ENCODE measurements at regions not wholly inside any gene's neighbourhood (a gene's known extent, or its start where the extent isn't known, plus 50 kb on each side); places are given as distances from the start of the nearest gene placed in this dataset.

- H3K27me3 ChIP-seq (ENCODE audit: low read depth) = no peaks in the 10 kb centered on the region
- intact Hi-C loops (cut with micrococcal nuclease) = loop anchor here (5.0 to 10.0 kb wide), 2 partner anchors 342 to 645 kb away; no protein-coding TSS in a partner anchor
- no peak overlapping the region for H3K4me3 ChIP-seq
- H3K9me3 ChIP-seq (replicated peaks) = no peaks in the 10 kb centered on the region
- no peak for TF ChIP-seq CTCF (IDR thresholded peaks at IDR 0.05; ENCODE audit: borderline replicate concordance)
- H3K36me3 ChIP-seq = no peaks in the 10 kb centered on the region
- DNase-seq = no peak
- H3K27ac ChIP-seq (replicated peaks) = no peak overlapping the region
- no peaks in the 10 kb centered on the region for H3K4me1 ChIP-seq
Measured at GRCh38 chr2:16279641-16280040, 339.3 kb downstream of the MYCN start.

GRCh38 chr2:16279201-16279570 lies 338.8 kb downstream of the MYCN start:
- DNase-seq = no peak
- no peaks in the 10 kb centered on the region for H3K4me1 ChIP-seq
- H3K4me3 ChIP-seq = no peak overlapping the region
- H3K9me3 ChIP-seq (replicated peaks) = no peaks in the 10 kb centered on the region
- no peaks in the 10 kb centered on the region for H3K27me3 ChIP-seq (ENCODE audit: low read depth)
- intact Hi-C loops (cut with micrococcal nuclease) = no loop called here
- no peak overlapping the region for H3K27ac ChIP-seq (replicated peaks)
- no peaks in the 10 kb centered on the region for H3K36me3 ChIP-seq
- TF ChIP-seq CTCF (IDR thresholded peaks at IDR 0.05; ENCODE audit: borderline replicate concordance) = no peak

GRCh38 chr2:16278421-16279200 lies 338.3 kb downstream of the MYCN start:
- no peak for TF ChIP-seq CTCF (IDR thresholded peaks at IDR 0.05; ENCODE audit: borderline replicate concordance)
- Histone ChIP-seq H3K36me3 (no peaks in the 10 kb centered on the region), H3K4me1 (no peaks in the 10 kb centered on the region), H3K4me3 (no peak overlapping the region), H3K27me3 (ENCODE audit: low read depth) (no peaks in the 10 kb centered on the region), H3K27ac (replicated peaks) (no peak overlapping the region), H3K9me3 (replicated peaks) (no peaks in the 10 kb centered on the region)
- DNase-seq = no peak
- intact Hi-C loops (cut with micrococcal nuclease) = no loop called here

- no peak overlapping the region for H3K4me3 ChIP-seq
- H3K4me1 ChIP-seq = no peaks in the 10 kb centered on the region
- no peak for TF ChIP-seq CTCF (IDR thresholded peaks at IDR 0.05; ENCODE audit: borderline replicate concordance)
- no peaks in the 10 kb centered on the region for H3K27me3 ChIP-seq (ENCODE audit: low read depth)
- H3K36me3 ChIP-seq = no peaks in the 10 kb centered on the region
- intact Hi-C loops (cut with micrococcal nuclease) = no loop called here
- no peaks in the 10 kb centered on the region for H3K9me3 ChIP-seq (replicated peaks)
- H3K27ac ChIP-seq (replicated peaks) = no peak overlapping the region
- no peak for DNase-seq
Measured at GRCh38 chr2:16277117-16277516, 336.8 kb downstream of the MYCN start.

GRCh38 chr2:16275661-16276060 lies 335.3 kb downstream of the MYCN start:
- intact Hi-C loops (cut with micrococcal nuclease) = no loop called here
- no peak overlapping the region for H3K27ac ChIP-seq (replicated peaks)
- DNase-seq = no peak
- no peaks in the 10 kb centered on the region for H3K9me3 ChIP-seq (replicated peaks)
- no peaks in the 10 kb centered on the region for H3K4me1 ChIP-seq
- no peaks in the 10 kb centered on the region for H3K27me3 ChIP-seq (ENCODE audit: low read depth)
- H3K4me3 ChIP-seq = no peak overlapping the region
- no peaks in the 10 kb centered on the region for H3K36me3 ChIP-seq
- no peak for TF ChIP-seq CTCF (IDR thresholded peaks at IDR 0.05; ENCODE audit: borderline replicate concordance)

Data from left ventricle myocardium inferior (tissue), 1 donor.